HG03066 (cell line): ENCODE measurements at regions not wholly inside any gene's neighbourhood (a gene's known extent, or its start where the extent isn't known, plus 50 kb on each side); places are given as distances from the start of the nearest gene placed in this dataset.

ENCODE experiments used
- ATAC-seq: cut with Tn5 transposase; IDR thresholded peaks from one replicate; pipeline ENCODE4 v1.9.1; 2021; ENCODE audit warnings: low read depth; ENCODE audit not compliant: unreplicated experiment

DNA sequence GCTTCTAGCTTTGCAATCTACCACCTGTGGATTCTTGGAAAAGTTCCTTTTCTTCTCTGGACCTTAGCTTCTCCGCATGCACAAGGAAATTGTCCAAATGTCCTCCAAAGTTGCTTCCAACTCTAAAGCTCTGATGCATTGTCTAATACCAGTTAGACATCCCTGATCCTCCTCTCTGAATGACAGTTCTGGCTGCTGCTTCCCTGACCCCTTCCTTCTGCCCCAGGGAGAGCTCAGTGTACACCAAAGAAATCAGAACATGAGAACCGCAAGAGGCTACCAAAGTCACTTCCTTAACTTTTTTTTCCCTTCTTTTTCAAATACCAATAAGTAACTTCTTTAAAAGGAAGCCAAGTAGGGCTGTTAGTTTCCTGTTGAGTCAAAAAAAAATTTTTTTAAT is 79.7 kb upstream of the CES5A start:
- no peak for ATAC-seq

DNA sequence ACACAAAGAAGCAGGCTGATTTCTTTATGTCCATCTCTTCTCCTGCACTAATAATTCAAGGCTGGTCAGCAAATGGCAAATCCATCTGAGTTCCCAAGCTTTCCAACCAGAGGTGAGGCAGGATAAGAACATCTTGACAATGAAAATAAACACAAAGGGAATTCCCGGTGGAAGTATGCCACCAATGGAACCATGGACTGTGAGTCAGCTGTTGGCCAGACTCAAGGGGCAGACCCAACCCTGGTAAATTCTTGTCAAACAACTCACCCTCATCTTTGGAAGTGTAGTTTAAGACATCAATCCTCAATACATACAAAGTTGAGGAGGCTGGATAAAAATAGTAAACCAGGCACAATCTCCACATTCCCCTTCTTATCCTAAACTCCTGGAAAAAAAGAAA is 74.3 kb upstream of the CES5A start:
- ATAC-seq = no peak

DNA sequence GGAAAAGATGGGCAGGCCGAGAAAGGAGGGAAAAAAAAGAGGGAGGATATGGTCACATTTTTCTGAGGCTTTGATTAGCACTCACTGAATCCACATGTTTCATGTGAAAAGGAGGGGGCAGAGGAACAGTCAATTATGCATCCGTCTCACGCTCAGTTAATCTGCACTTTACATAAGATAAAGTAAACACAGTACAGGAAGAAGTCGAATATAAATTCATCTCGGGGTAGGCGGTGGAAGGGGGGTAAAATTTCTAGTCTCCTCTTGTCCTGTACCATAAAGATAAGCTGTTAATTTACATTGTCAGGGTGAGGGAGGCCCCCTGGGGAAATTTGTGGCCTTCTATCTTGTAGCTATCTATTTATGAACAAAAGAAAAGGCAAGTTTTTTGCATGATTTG is 73.1 kb upstream of the CES5A start:
- no peak for ATAC-seq

GRCh38 chr16:55947366-55947765 is 72.2 kb upstream of the CES5A start:
- no peak for ATAC-seq

- ATAC-seq = no peak
These were observed 69.2 kb upstream of the CES5A start for GRCh38 chr16:55944377-55944802.

GRCh38 chr16:55943267-55943666 is 68.1 kb upstream of the CES5A start:
- no peak for ATAC-seq

- no peak for ATAC-seq
These were observed 67.6 kb upstream of the CES5A start for GRCh38 chr16:55942821-55943220.

GRCh38 chr16:55941552-55941951 is 66.4 kb upstream of the CES5A start:
- ATAC-seq = no peak

- no peak for ATAC-seq
These were observed 63.0 kb upstream of the CES5A start for GRCh38 chr16:55938126-55938525.

DNA sequence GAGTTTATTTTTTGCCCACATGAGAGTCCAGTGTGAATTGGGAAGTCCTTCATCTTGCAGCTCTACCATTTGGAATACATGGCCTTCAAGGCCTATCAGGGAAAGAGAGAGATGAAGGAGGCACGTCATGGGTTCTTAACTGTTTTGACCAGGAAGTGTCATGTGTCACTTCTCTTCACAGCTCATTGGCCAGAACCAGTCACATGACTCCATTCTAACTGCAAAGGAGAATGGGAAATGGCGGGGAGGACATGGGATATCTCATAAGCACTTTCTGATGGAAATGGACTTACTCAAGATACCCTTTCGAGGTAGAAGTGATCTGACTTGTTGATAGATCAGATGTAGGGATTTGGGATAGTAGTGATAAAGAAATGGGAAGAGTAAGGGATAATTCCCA is 57.9 kb upstream of the CES5A start:
- ATAC-seq = no peak

DNA sequence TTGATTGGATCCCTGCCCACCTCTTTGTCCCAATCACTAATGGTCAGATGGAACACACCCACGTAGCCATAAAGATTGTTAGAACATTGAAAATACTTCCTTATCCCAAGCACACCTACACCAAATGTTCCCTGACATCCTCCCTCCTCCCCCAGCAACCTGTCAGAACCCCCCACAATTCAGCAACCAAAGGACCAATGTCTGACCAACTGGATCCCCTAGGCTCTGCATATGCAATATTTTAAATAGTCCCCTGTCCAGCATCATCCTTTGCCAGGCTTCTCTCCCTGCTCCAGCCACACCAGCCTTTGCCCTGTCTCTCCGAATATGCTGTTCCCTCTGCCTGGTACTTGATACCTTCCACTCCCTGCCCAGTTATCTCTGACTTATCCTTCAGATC is 54.9 kb upstream of the CES5A start:
- no peak for ATAC-seq

- no peak for ATAC-seq
These were observed 54.0 kb upstream of the CES5A start for GRCh38 chr16:55929181-55929580.

- ATAC-seq = no peak
These were observed 50.1 kb upstream of the CES5A start for GRCh38 chr16:55925242-55925641.
